B cell (primary cell): ENCODE measurements at regions not wholly inside any gene's neighbourhood (a gene's known extent, or its start where the extent isn't known, plus 50 kb on each side); places are given as distances from the start of the nearest gene placed in this dataset.

Source experiments
- ATAC-seq: fragments of 200-7000 bp; cut with Tn5 transposase; one replicate; pipeline ENCODE4 v1.10.0; 2021; ENCODE audit warnings: low read depth, mild to moderate bottlenecking, moderate number of reproducible peaks, moderate library complexity
- CTCF ChIA-PET: fragments of 350-600 bp; sonication (Branson Sonifier 250); formaldehyde crosslinking; loops from one replicate; lab custom pipeline; 2021; ENCODE audit warnings: antibody characterized with exemption, inconsistent platforms; lab: Charles Lee
- POLR2A ChIA-PET: fragments of 350-600 bp; sonication (Branson Sonifier 250); formaldehyde crosslinking; loops from one replicate; lab custom pipeline; 2021; ENCODE audit warnings: antibody characterized with exemption; lab: Charles Lee
- DNase-seq: peaks from one replicate; pipeline ENCODE4 v3.0.0; 2013
- H2AFZ ChIP-seq: 2 replicates; pipeline ENCODE4 v1.6.1; 2012; ENCODE audit warnings: mild to moderate bottlenecking, low read depth, low read length; ENCODE audit not compliant: insufficient read depth, poor library complexity, severe bottlenecking
- H3K27ac ChIP-seq, 2 donors: 1 replicate in 1 of 2; 2 replicates in 1 of 2; pipeline ENCODE4 v1.5.1; 2012 to 2013; ENCODE audit warnings: low read length in 2 of 2, mild to moderate bottlenecking in 2 of 2, moderate library complexity in 1 of 2
- H3K27me3 ChIP-seq, 4 experiments: fragments of 200-600 bp in 1 of 4; sonication (generic) in 1 of 4; replicated peaks in 1 of 4; 1 replicate in 2 of 4; 2 replicates in 2 of 4; pipeline versions ENCODE4 v1.6.1 to v1.7.0; 2013 to 2016; ENCODE audit warnings: low read length in 3 of 4, mild to moderate bottlenecking in 2 of 4, mixed read lengths in 1 of 4, moderate library complexity in 1 of 4; ENCODE audit not compliant: insufficient read depth in 4 of 4, control insufficient read depth in 3 of 4; ENCODE audit errors: control extremely low read depth in 1 of 4
- H3K36me3 ChIP-seq, 2 experiments: replicated peaks in 1 of 2; 1 replicate in 1 of 2; 2 replicates in 1 of 2; pipeline versions ENCODE4 v1.6.1 to v1.7.1; 2013; ENCODE audit warnings: low read length in 1 of 2; ENCODE audit not compliant: insufficient read depth in 2 of 2, control insufficient read depth in 1 of 2; ENCODE audit errors: control extremely low read depth in 1 of 2, extremely low read depth in 1 of 2
- H3K4me1 ChIP-seq, 2 donors: fragments of 200-600 bp in 1 of 2; sonication (generic) in 1 of 2; 1 replicate in 1 of 2; 2 replicates in 1 of 2; pipeline versions ENCODE4 v1.5.1 to v1.6.1; 2013 to 2017; ENCODE audit warnings: low read length in 2 of 2; ENCODE audit not compliant: control insufficient read depth in 2 of 2, insufficient read depth in 2 of 2
- H3K4me2 ChIP-seq: replicated peaks from 2 replicates; pipeline ENCODE3; 2012; ENCODE audit warnings: mild to moderate bottlenecking, low read depth, low read length; ENCODE audit not compliant: poor library complexity, severe bottlenecking
- H3K4me3 ChIP-seq, 5 experiments: fragments of 200-600 bp in 1 of 5; sonication (generic) in 1 of 5; 1 replicate in 3 of 5; 2 replicates in 2 of 5; pipeline versions ENCODE4 v1.5.1 to v1.7.0; 2011 to 2016; ENCODE audit warnings: low read length in 4 of 5, mild to moderate bottlenecking in 4 of 5, low read depth in 2 of 5, control low read depth in 1 of 5, moderate library complexity in 1 of 5; ENCODE audit not compliant: insufficient read depth in 1 of 5; ENCODE audit errors: control extremely low read depth in 1 of 5, extremely low read depth in 1 of 5
- H3K79me2 ChIP-seq: fragments of 200-600 bp; sonication (generic); one replicate; pipeline ENCODE4 v1.6.0; 2016; ENCODE audit warnings: low read length; ENCODE audit not compliant: control insufficient read depth, insufficient read depth
- H3K9ac ChIP-seq: fragments of 200-600 bp; sonication (generic); 2 replicates; pipeline ENCODE4 v1.6.1; 2017; ENCODE audit warnings: mild to moderate bottlenecking, low read length, moderate library complexity
- H3K9me3 ChIP-seq, 3 donors: one replicate each; pipeline versions ENCODE4 v1.6.1 to v1.7.1; 2013; ENCODE audit warnings: low read length in 2 of 3; ENCODE audit not compliant: control insufficient read depth in 2 of 3, insufficient read depth in 1 of 3; ENCODE audit errors: control extremely low read depth in 1 of 3
- H4K20me1 ChIP-seq: 2 replicates; pipeline ENCODE4 v1.6.0; 2012; ENCODE audit warnings: mild to moderate bottlenecking, low read length; ENCODE audit not compliant: insufficient read depth, control insufficient read depth, poor library complexity, severe bottlenecking
- H3K27ac Mint-ChIP-seq: one replicate; pipeline ENCODE4 v1.8.0; 2021; ENCODE audit warnings: mixed read lengths
- H3K27me3 Mint-ChIP-seq: one replicate; pipeline ENCODE4 v1.8.0; 2021; ENCODE audit warnings: mixed read lengths
- H3K4me1 Mint-ChIP-seq: one replicate; pipeline ENCODE4 v1.8.0; 2021; ENCODE audit warnings: mixed read lengths
- H3K4me3 Mint-ChIP-seq: one replicate; pipeline ENCODE4 v1.8.0; 2021; ENCODE audit warnings: mixed read lengths
- H3K9me3 Mint-ChIP-seq: one replicate; pipeline ENCODE4 v1.8.0; 2022; ENCODE audit warnings: mixed read lengths; ENCODE audit not compliant: insufficient read depth
- EZH2 ChIP-seq: IDR thresholded peaks from 2 replicates; pipeline ENCODE4 v1.6.1; 2012; ENCODE audit warnings: borderline replicate concordance, low read depth, mild to moderate bottlenecking, moderate library complexity, low read length; ENCODE audit not compliant: insufficient read depth, poor library complexity, severe bottlenecking
- WGBS: methylation state at CpG from one replicate; pipeline ENCODE4 v1.1.5; 2013; ENCODE audit warnings: missing lambda C conversion rate; ENCODE audit not compliant: insufficient coverage; 5-methylcytosine and 5-hydroxymethylcytosine counted together
- intact Hi-C: fragments of 100-400 bp; cut with micrococcal nuclease; formaldehyde crosslinking; loops from one replicate; pipeline ENCODE4 v1.10.0; 2022
- TF ChIP-seq, protein P1 (sequence below): fragments of 200-600 bp; IDR thresholded peaks from one replicate; pipeline ENCODE4 v1.8.0; 2022; ENCODE audit warnings: antibody characterized with exemption, mild to moderate bottlenecking

DNA sequence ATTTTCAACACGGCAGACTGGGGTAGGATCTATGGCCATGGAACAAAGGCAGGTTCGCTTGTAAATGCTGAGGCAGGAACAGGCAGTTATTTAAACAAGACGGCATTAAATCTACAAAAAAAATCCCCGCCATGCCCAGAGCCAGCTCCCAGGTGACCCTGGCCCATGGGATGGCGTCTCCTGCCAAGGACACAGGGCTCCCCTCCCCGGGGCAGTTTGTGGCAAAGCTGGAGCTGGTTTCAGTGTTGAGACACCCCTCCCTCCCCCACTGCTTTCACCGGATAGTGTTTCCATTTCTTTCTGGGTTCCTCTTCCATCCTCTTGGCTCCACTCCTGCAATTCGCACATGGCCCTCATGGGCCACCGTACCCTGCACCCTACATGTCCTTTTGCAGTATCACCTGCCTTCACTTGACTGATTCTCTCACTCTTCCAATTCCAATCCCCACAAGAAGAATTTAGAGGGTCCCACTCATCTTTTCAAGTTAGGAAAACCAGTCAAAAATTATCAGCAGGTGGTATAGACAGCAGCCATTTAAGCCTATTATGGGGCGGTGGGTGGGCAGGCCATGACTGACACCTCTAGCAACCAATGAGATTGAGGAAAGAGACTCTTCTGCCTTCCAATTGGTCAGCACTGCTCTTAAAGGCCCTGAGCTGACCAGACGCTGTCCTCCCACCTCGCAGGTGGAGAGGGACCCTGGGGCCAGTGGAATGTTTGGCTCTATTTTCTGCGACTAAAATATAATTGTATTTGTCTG, 52.0 kb downstream of the OLIG1 start:
- no peak overlapping the region for H3K27ac ChIP-seq
- no peak overlapping the region for H3K9ac ChIP-seq
- intact Hi-C loops: no loop called here
- Mint-ChIP-seq H3K27ac (no peak overlapping the region), H3K4me3 (no peak overlapping the region), H3K9me3 (no peaks in the 10 kb centered on the region), H3K27me3 (peaks cover 34% of the 10 kb centered on the region), H3K4me1 (no peaks in the 10 kb centered on the region)
- no peak overlapping the region for H3K4me2 ChIP-seq
- CTCF ChIA-PET: interaction anchor here (0.6 kb wide), 1 partner anchor 88 kb away, joined by 3 read pairs; no protein-coding TSS in a partner anchor
- ATAC-seq: no peak
- H2AFZ ChIP-seq: no peak overlapping the region
- H3K27me3 ChIP-seq: peaks cover 0 to 4% (median under 1%) of the 10 kb centered on the region in 4 experiments
- H3K36me3 ChIP-seq: no peaks in the 10 kb centered on the region
- no peak for TF ChIP-seq EZH2
- TF ChIP-seq, protein P1, sequence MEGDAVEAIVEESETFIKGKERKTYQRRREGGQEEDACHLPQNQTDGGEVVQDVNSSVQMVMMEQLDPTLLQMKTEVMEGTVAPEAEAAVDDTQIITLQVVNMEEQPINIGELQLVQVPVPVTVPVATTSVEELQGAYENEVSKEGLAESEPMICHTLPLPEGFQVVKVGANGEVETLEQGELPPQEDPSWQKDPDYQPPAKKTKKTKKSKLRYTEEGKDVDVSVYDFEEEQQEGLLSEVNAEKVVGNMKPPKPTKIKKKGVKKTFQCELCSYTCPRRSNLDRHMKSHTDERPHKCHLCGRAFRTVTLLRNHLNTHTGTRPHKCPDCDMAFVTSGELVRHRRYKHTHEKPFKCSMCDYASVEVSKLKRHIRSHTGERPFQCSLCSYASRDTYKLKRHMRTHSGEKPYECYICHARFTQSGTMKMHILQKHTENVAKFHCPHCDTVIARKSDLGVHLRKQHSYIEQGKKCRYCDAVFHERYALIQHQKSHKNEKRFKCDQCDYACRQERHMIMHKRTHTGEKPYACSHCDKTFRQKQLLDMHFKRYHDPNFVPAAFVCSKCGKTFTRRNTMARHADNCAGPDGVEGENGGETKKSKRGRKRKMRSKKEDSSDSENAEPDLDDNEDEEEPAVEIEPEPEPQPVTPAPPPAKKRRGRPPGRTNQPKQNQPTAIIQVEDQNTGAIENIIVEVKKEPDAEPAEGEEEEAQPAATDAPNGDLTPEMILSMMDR: no peak
- no peak overlapping the region for H3K4me3 ChIP-seq
- POLR2A ChIA-PET: no interaction called here
- no peaks in the 10 kb centered on the region for H3K9me3 ChIP-seq
- no peak for DNase-seq
- H3K4me1 ChIP-seq: no peaks in the 10 kb centered on the region
- H3K79me2 ChIP-seq: no peaks in the 10 kb centered on the region
- WGBS: 91% methylated on average over 9 of the region's 13 CpGs
- no peaks in the 10 kb centered on the region for H4K20me1 ChIP-seq

GRCh38 chr21:33122507-33122906, 52.6 kb downstream of the OLIG1 start:
- no peak for ATAC-seq
- no peak for TF ChIP-seq EZH2
- TF ChIP-seq, protein P1: no peak
- peaks cover 36% of the 10 kb centered on the region for H3K27me3 Mint-ChIP-seq
- no peak overlapping the region for H3K9ac ChIP-seq
- no peak for DNase-seq
- H3K4me3 ChIP-seq: no peak overlapping the region
- H3K27me3 ChIP-seq: peaks cover 0 to 7% (median 5%) of the 10 kb centered on the region in 4 experiments
- peaks cover 5 to 6% of the 10 kb centered on the region in 2 donors for H3K4me1 ChIP-seq
- CTCF ChIA-PET: interaction anchor here (0.6 kb wide), 1 partner anchor 87 kb away, joined by 3 read pairs; no protein-coding TSS in a partner anchor
- H4K20me1 ChIP-seq: no peaks in the 10 kb centered on the region
- WGBS: no CpG with 5 or more reads among the region's 6 CpGs
- H3K9me3 Mint-ChIP-seq: no peaks in the 10 kb centered on the region
- no peaks in the 10 kb centered on the region for H3K9me3 ChIP-seq
- H3K27ac Mint-ChIP-seq: no peak overlapping the region
- no peak overlapping the region for H3K4me3 Mint-ChIP-seq
- H2AFZ ChIP-seq: no peak overlapping the region
- H3K27ac ChIP-seq: no peak overlapping the region
- H3K4me2 ChIP-seq: no peak overlapping the region
- no peaks in the 10 kb centered on the region for H3K79me2 ChIP-seq
- H3K4me1 Mint-ChIP-seq: peaks cover 6% of the 10 kb centered on the region
- H3K36me3 ChIP-seq: no peaks in the 10 kb centered on the region
- intact Hi-C loops: no loop called here
- POLR2A ChIA-PET: no interaction called here
